MM.1S (cell line): ENCODE measurements at regions not wholly inside any gene's neighbourhood (a gene's known extent, or its start where the extent isn't known, plus 50 kb on each side); places are given as distances from the start of the nearest gene placed in this dataset.

Experiments used
- DNase-seq: peaks from one replicate; pipeline ENCODE4 v3.0.0-alpha.2; 2015
- H2AFZ ChIP-seq: fragments of 300-600 bp; sonication (generic); 2 replicates; pipeline ENCODE4 v1.6.0; 2016; ENCODE audit warnings: antibody characterized with exemption, low read length
- H3F3A ChIP-seq: fragments of 300-600 bp; sonication (generic); 2 replicates; pipeline ENCODE4 v1.6.1; 2016; ENCODE audit warnings: mild to moderate bottlenecking, antibody characterized with exemption, low read length, moderate library complexity, mixed read lengths; ENCODE audit not compliant: insufficient read depth
- H3K27ac ChIP-seq: fragments of 300-600 bp; sonication (generic); 2 replicates; pipeline ENCODE4 v1.5.1; 2016; ENCODE audit warnings: mild to moderate bottlenecking, low read length
- H3K27me3 ChIP-seq: fragments of 300-600 bp; sonication (generic); replicated peaks from 2 replicates; pipeline ENCODE4 v1.6.0; 2016; ENCODE audit warnings: low read length; ENCODE audit not compliant: insufficient read depth
- H3K36me3 ChIP-seq: fragments of 300-600 bp; sonication (generic); replicated peaks from 2 replicates; pipeline ENCODE4 v1.6.1; 2016; ENCODE audit warnings: mild to moderate bottlenecking, low read length, mixed read lengths; ENCODE audit not compliant: insufficient read depth
- H3K4me1 ChIP-seq: fragments of 300-600 bp; sonication (generic); 2 replicates; pipeline ENCODE4 v1.6.1; 2016; ENCODE audit warnings: low read length, mixed read lengths
- H3K4me2 ChIP-seq: fragments of 300-600 bp; sonication (generic); 2 replicates; pipeline ENCODE4 v1.6.0; 2016; ENCODE audit warnings: low read depth, low read length
- H3K4me3 ChIP-seq: fragments of 300-600 bp; sonication (generic); 2 replicates; pipeline ENCODE4 v1.5.1; 2016; ENCODE audit warnings: low read length, mixed read lengths
- H3K79me2 ChIP-seq: fragments of 300-600 bp; sonication (generic); 2 replicates; pipeline ENCODE4 v1.6.1; 2016; ENCODE audit warnings: mixed run types, low read length, mixed read lengths
- H3K9ac ChIP-seq: fragments of 300-600 bp; sonication (generic); 2 replicates; pipeline ENCODE4 v1.6.1; 2016; ENCODE audit warnings: low read length, mixed read lengths
- H3K9me2 ChIP-seq: fragments of 300-600 bp; sonication (generic); replicated peaks from 2 replicates; pipeline ENCODE4 v1.6.1; 2016; ENCODE audit warnings: mild to moderate bottlenecking, low read length, mixed read lengths; ENCODE audit not compliant: insufficient read depth
- H3K9me3 ChIP-seq: fragments of 300-600 bp; sonication (generic); replicated peaks from 2 replicates; pipeline ENCODE4 v1.6.1; 2016; ENCODE audit warnings: mild to moderate bottlenecking, low read length, mixed read lengths; ENCODE audit not compliant: insufficient read depth
- H4K20me1 ChIP-seq: fragments of 300-600 bp; sonication (generic); 2 replicates; pipeline ENCODE4 v1.6.1; 2016; ENCODE audit warnings: mild to moderate bottlenecking, low read length, moderate library complexity, mixed read lengths; ENCODE audit not compliant: insufficient read depth
- CTCF ChIP-seq: fragments of 300-600 bp; sonication (generic); IDR thresholded peaks from 2 replicates; pipeline ENCODE4 v1.5.1; 2016; ENCODE audit warnings: antibody characterized with exemption, low read length, mixed read lengths
- EZH2 ChIP-seq: fragments of 300-600 bp; sonication (generic); optimal IDR thresholded peaks from 2 replicates; pipeline ENCODE3; 2017; ENCODE audit warnings: low read depth, mild to moderate bottlenecking, antibody characterized with exemption, low read length, mixed read lengths
- EZH2phosphoT487 ChIP-seq: fragments of 300-600 bp; sonication (generic); IDR thresholded peaks from 2 replicates; pipeline ENCODE4 v1.6.1; 2018; ENCODE audit warnings: antibody characterized with exemption, low read length

- Histone ChIP-seq H3K27ac (no peak overlapping the region), H4K20me1 (no peaks in the 10 kb centered on the region), H3K36me3 (no peaks in the 10 kb centered on the region), H3K4me3 (no peak overlapping the region), H3K4me2 (no peak overlapping the region), H3K9ac (no peak overlapping the region), H2AFZ (no peak overlapping the region), H3K79me2 (no peaks in the 10 kb centered on the region), H3F3A (no peaks in the 10 kb centered on the region), H3K4me1 (no peaks in the 10 kb centered on the region), H3K9me3 (no peaks in the 10 kb centered on the region), H3K27me3 (no peaks in the 10 kb centered on the region), H3K9me2 (no peaks in the 10 kb centered on the region)
- no peak for DNase-seq
- no peak for TF ChIP-seq CTCF
- no peak for TF ChIP-seq EZH2
- no peak for TF ChIP-seq EZH2phosphoT487
Measured at GRCh38 chr5:29079771-29080170, 2041.4 kb upstream of the CDH9 start.

GRCh38 chr5:29077451-29077850 is 2039.1 kb upstream of the CDH9 start:
- H3K79me2 ChIP-seq, result no peaks in the 10 kb centered on the region
- no peak for TF ChIP-seq EZH2phosphoT487
- no peaks in the 10 kb centered on the region for H4K20me1 ChIP-seq
- H3K4me3 ChIP-seq, result no peak overlapping the region
- no peak overlapping the region for H3K27ac ChIP-seq
- no peaks in the 10 kb centered on the region for H3F3A ChIP-seq
- no peaks in the 10 kb centered on the region for H3K27me3 ChIP-seq
- DNase-seq, result no peak
- H2AFZ ChIP-seq, result no peak overlapping the region
- H3K9me2 ChIP-seq, result no peaks in the 10 kb centered on the region
- no peaks in the 10 kb centered on the region for H3K9me3 ChIP-seq
- H3K4me1 ChIP-seq, result no peaks in the 10 kb centered on the region
- no peak overlapping the region for H3K4me2 ChIP-seq
- H3K36me3 ChIP-seq, result no peaks in the 10 kb centered on the region
- H3K9ac ChIP-seq, result no peak overlapping the region

- DNase-seq, result no peak
- H3K4me1 ChIP-seq, result no peaks in the 10 kb centered on the region
- H3K79me2 ChIP-seq, result no peaks in the 10 kb centered on the region
- TF ChIP-seq EZH2phosphoT487, result no peak
- TF ChIP-seq EZH2, result no peak
- no peak for TF ChIP-seq CTCF
- H3K4me2 ChIP-seq, result no peak overlapping the region
- no peaks in the 10 kb centered on the region for H3K27me3 ChIP-seq
- H3K9ac ChIP-seq, result no peak overlapping the region
- no peaks in the 10 kb centered on the region for H3F3A ChIP-seq
- H3K4me3 ChIP-seq, result no peak overlapping the region
- H3K9me2 ChIP-seq, result no peaks in the 10 kb centered on the region
- no peak overlapping the region for H2AFZ ChIP-seq
- H3K9me3 ChIP-seq, result no peaks in the 10 kb centered on the region
- no peaks in the 10 kb centered on the region for H3K36me3 ChIP-seq
- no peaks in the 10 kb centered on the region for H4K20me1 ChIP-seq
- H3K27ac ChIP-seq, result no peak overlapping the region
Measured at GRCh38 chr5:29069104-29069402, 2030.7 kb upstream of the CDH9 start.

GRCh38 chr5:29061381-29061780 is 2023.0 kb upstream of the CDH9 start:
- Histone ChIP-seq H3K4me1 (no peaks in the 10 kb centered on the region), H3K4me3 (no peak overlapping the region), H3K27me3 (no peaks in the 10 kb centered on the region), H3K79me2 (no peaks in the 10 kb centered on the region), H3K9ac (no peak overlapping the region), H3F3A (no peaks in the 10 kb centered on the region), H3K27ac (no peak overlapping the region), H3K4me2 (no peak overlapping the region), H3K36me3 (no peaks in the 10 kb centered on the region), H3K9me3 (no peaks in the 10 kb centered on the region), H4K20me1 (no peaks in the 10 kb centered on the region), H3K9me2 (no peaks in the 10 kb centered on the region), H2AFZ (no peak overlapping the region)
- no peak for DNase-seq
- TF ChIP-seq EZH2phosphoT487, result no peak
- TF ChIP-seq EZH2, result no peak
- no peak for TF ChIP-seq CTCF
